ENCODE measurements at regions not wholly inside any gene's neighbourhood (a gene's known extent, or its start where the extent isn't known, plus 50 kb on each side); places are given as distances from the start of the nearest gene placed in this dataset.

GRCh38 chr1:219772265-219773036 lies 155.9 kb downstream of the SLC30A10 start:
- TF ChIP-seq CTCF (conservative IDR thresholded peaks at IDR 0.05; ENCODE audit: low read depth, low read length) (no peak), EZH2 (IDR thresholded peaks at IDR 0.05; ENCODE audit: low read length, unreplicated experiment) (no peak)

Data from PC-3 (cell line).